Ishikawa (cell line): ENCODE measurements at regions not wholly inside any gene's neighbourhood (a gene's known extent, or its start where the extent isn't known, plus 50 kb on each side); places are given as distances from the start of the nearest gene placed in this dataset.

ENCODE experiments used
- FOXM1 ChIP-seq: IDR thresholded peaks from 2 replicates; pipeline ENCODE4 v1.6.1; 2012; ENCODE audit warnings: low read depth, borderline replicate concordance
- TAF1 ChIP-seq: IDR thresholded peaks from 2 replicates; pipeline ENCODE4 v1.6.1; 2012; ENCODE audit warnings: low read depth, mild to moderate bottlenecking
- TCF12 ChIP-seq: IDR thresholded peaks from 2 replicates; pipeline ENCODE4 v1.6.1; 2012; ENCODE audit warnings: low read depth
- USF1 ChIP-seq: IDR thresholded peaks from 2 replicates; pipeline ENCODE4 v1.6.1; 2012

DNA sequence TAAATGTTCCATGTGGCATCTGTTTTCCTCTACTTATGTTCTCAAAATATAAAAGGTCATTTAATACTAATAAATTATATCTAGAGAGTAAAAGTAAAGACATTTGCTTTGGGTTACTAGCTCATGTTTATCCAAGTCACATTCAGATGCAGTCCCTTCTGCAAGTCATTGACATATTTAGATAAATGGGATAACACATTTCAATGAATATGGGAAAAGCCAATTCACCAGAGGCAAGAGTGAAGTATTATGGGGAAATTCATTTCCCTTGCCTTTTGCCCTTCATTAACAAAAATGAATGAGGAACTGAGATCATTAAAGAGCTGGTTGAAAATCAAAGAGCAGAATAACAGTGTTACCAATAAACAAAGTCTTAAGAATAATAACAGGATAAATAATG lies 306.2 kb upstream of the FSTL5 start:
- TF ChIP-seq TCF12 = no peak
- no peak for TF ChIP-seq USF1
- TF ChIP-seq TAF1 = no peak
- TF ChIP-seq FOXM1 = no peak
